NT2/D1 (cell line): ENCODE measurements at regions not wholly inside any gene's neighbourhood (a gene's known extent, or its start where the extent isn't known, plus 50 kb on each side); places are given as distances from the start of the nearest gene placed in this dataset.

Experiments
- SUZ12 ChIP-seq: IDR thresholded peaks from 2 replicates; pipeline ENCODE4 v1.6.1; 2011; ENCODE audit not compliant: insufficient read length, insufficient read depth; ENCODE audit errors: extremely low read depth
- YY1 ChIP-seq: IDR thresholded peaks from 2 replicates; pipeline ENCODE4 v1.6.1; 2011; ENCODE audit not compliant: insufficient read length, insufficient read depth
- ZNF274 ChIP-seq: IDR thresholded peaks from 2 replicates; pipeline ENCODE4 v1.6.1; 2011; ENCODE audit warnings: mild to moderate bottlenecking, low read depth, low read length

DNA sequence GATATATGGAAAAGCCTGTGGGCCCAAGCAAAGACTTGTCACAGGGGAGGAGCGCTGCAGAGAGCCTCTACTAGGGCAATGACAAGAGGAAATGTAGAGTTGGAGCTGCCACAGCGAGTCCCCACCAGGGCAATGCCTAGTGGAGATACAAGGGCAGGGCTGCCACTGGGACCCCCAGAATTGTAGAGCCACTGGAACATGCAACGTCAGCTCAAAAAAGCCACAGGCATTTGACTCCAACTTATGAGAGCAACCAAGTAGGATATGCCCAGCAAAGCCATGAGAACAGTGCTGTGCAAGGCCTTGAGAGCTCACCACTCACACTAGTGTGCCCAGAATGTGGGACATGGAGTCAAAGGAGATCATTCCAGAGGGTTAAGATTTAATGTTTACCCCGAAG, 63.7 kb upstream of the CAMK1G start:
- TF ChIP-seq YY1 (no peak), SUZ12 (no peak), ZNF274 (no peak)
